ENCODE measurements at regions not wholly inside any gene's neighbourhood (a gene's known extent, or its start where the extent isn't known, plus 50 kb on each side); places are given as distances from the start of the nearest gene placed in this dataset.
"Not testable (repeated sequence)": the region's sequence is repeated elsewhere in the genome, so short reads cannot be mapped to it uniquely, and the experiment has no call there.

DNA sequence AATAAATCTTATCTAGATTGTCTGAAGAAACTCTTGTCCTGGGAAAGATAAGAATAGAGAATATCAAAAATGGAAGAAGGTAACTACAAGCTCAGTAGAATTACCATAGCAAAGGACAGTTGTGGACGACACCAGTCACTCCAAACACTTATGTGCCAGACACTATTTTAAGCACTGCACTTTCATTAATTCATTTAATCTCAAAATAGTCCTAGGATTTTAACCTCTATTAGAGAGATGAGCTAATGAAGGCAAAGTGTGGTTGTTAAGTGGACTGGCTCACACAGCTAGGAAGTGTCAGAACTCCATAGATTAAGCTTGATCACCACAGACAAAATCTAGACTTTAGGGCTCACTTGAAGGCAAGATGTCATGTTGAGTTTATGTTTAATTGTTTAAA, 168.9 kb downstream of the CDC14C start:
- Histone ChIP-seq H3K9ac (ENCODE audit: low read length) (no peak overlapping the region), H3K4me1 (ENCODE audit: insufficient read depth, low read length, severe bottlenecking) (no peaks in the 10 kb centered on the region), H3K27ac (ENCODE audit: low read depth, low read length, poor library complexity, severe bottlenecking) (no peak overlapping the region), H4K20me1 (ENCODE audit: insufficient read depth, low read length) (no peaks in the 10 kb centered on the region), H3K36me3 (ENCODE audit: insufficient read depth, low read length) (no peaks in the 10 kb centered on the region), H3K4me3 (ENCODE audit: low read depth, low read length, poor library complexity, severe bottlenecking) (no peak overlapping the region), H2AFZ (ENCODE audit: low read length) (no peak overlapping the region), H3F3A (ENCODE audit: insufficient read depth, low read length) (no peaks in the 10 kb centered on the region), H3K79me2 (ENCODE audit: insufficient read depth, low read length) (no peaks in the 10 kb centered on the region), H3K4me2 (ENCODE audit: low read length) (no peak overlapping the region), H3K9me2 (ENCODE audit: low read depth, low read length) (no peaks in the 10 kb centered on the region), H3K27me3 (ENCODE audit: insufficient read depth, low read length) (no peaks in the 10 kb centered on the region), H3K9me3 (ENCODE audit: low read length) (no peaks in the 10 kb centered on the region)
- TF ChIP-seq EZH2 (IDR thresholded peaks at IDR 0.05; ENCODE audit: borderline replicate concordance, low read length), result no peak
- TF ChIP-seq, protein P1, sequence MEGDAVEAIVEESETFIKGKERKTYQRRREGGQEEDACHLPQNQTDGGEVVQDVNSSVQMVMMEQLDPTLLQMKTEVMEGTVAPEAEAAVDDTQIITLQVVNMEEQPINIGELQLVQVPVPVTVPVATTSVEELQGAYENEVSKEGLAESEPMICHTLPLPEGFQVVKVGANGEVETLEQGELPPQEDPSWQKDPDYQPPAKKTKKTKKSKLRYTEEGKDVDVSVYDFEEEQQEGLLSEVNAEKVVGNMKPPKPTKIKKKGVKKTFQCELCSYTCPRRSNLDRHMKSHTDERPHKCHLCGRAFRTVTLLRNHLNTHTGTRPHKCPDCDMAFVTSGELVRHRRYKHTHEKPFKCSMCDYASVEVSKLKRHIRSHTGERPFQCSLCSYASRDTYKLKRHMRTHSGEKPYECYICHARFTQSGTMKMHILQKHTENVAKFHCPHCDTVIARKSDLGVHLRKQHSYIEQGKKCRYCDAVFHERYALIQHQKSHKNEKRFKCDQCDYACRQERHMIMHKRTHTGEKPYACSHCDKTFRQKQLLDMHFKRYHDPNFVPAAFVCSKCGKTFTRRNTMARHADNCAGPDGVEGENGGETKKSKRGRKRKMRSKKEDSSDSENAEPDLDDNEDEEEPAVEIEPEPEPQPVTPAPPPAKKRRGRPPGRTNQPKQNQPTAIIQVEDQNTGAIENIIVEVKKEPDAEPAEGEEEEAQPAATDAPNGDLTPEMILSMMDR (IDR thresholded peaks at IDR 0.05; ENCODE audit: low read length), result no peak

DNA sequence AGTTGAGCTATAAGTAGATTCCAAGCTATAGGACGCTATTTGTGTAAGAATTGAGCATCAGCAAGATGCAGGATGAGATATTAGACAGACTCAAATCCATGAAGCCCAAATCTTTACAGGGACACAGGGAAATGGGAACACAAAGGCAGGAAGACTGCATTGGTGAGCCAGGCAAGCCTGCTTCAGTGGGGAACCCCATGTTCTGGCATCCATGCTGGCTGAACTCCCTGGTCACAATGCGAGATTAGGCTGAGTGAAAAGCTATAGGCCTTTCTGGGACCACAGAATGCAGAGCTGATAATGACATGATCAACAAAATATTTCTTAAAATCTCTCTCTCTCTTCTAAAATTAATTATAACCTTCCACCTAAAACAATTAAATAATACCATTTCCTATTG, 170.5 kb downstream of the CDC14C start:
- no peaks in the 10 kb centered on the region for H3K9me3 ChIP-seq (ENCODE audit: low read length)
- no peaks in the 10 kb centered on the region for H3K4me1 ChIP-seq (ENCODE audit: insufficient read depth, low read length, severe bottlenecking)
- H3K4me3 ChIP-seq (ENCODE audit: low read depth, low read length, poor library complexity, severe bottlenecking), result no peak overlapping the region
- no peak overlapping the region for H3K4me2 ChIP-seq (ENCODE audit: low read length)
- no peak overlapping the region for H2AFZ ChIP-seq (ENCODE audit: low read length)
- H3K27me3 ChIP-seq (ENCODE audit: insufficient read depth, low read length), result no peaks in the 10 kb centered on the region
- no peaks in the 10 kb centered on the region for H3K79me2 ChIP-seq (ENCODE audit: insufficient read depth, low read length)
- H3K27ac ChIP-seq (ENCODE audit: low read depth, low read length, poor library complexity, severe bottlenecking), result no peak overlapping the region
- no peak overlapping the region for H3K9ac ChIP-seq (ENCODE audit: low read length)
- H3K9me2 ChIP-seq (ENCODE audit: low read depth, low read length), result no peaks in the 10 kb centered on the region
- TF ChIP-seq, protein P1 (IDR thresholded peaks at IDR 0.05; ENCODE audit: low read length), result no peak
- no peak for TF ChIP-seq EZH2 (IDR thresholded peaks at IDR 0.05; ENCODE audit: borderline replicate concordance, low read length)
- no peaks in the 10 kb centered on the region for H3K36me3 ChIP-seq (ENCODE audit: insufficient read depth, low read length)
- no peaks in the 10 kb centered on the region for H4K20me1 ChIP-seq (ENCODE audit: insufficient read depth, low read length)
- no peaks in the 10 kb centered on the region for H3F3A ChIP-seq (ENCODE audit: insufficient read depth, low read length)

DNA sequence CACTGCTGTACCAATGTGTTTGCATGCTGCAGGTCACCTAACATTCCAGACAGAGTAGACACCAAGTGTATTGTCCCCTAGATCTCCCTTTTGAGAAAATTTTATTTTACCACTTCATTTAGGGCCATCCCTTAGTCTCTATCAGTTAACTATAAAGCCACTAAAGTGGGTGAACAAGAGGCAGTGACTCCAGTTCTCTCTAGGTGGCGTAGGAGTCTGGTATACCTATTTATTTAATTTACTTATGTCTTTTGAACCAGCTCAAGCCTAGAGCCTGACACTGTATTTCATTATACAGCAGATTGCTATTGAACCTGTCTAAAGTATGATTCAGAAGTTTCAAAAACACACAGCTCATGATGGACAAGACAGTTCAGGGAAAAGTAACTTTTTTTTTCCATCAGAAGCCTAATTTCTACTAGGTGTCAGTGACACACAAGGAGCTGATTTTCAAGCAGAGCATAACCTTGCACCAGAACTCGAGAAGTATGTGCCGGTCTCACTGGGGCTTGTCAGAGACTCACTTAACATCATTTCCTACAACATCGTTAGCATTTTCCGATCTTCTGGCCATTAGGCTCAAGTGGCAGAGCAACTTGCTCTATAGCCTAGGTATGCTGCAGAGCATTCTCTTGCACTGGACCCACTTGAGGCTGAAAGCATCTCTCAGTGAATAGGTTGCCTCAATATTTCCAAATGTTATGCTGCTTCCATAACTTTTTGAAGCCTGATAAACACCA, 175.4 kb downstream of the CDC14C start:
- Histone ChIP-seq H3K27ac (ENCODE audit: low read depth, low read length, poor library complexity, severe bottlenecking) (no peak overlapping the region), H3F3A (ENCODE audit: insufficient read depth, low read length) (no peaks in the 10 kb centered on the region), H3K9me2 (ENCODE audit: low read depth, low read length) (no peaks in the 10 kb centered on the region), H3K79me2 (ENCODE audit: insufficient read depth, low read length) (no peaks in the 10 kb centered on the region), H3K36me3 (ENCODE audit: insufficient read depth, low read length) (no peaks in the 10 kb centered on the region), H3K9ac (ENCODE audit: low read length) (no peak overlapping the region), H3K9me3 (ENCODE audit: low read length) (no peaks in the 10 kb centered on the region), H2AFZ (ENCODE audit: low read length) (no peak overlapping the region), H3K27me3 (ENCODE audit: insufficient read depth, low read length) (no peaks in the 10 kb centered on the region), H3K4me2 (ENCODE audit: low read length) (no peak overlapping the region), H3K4me3 (ENCODE audit: low read depth, low read length, poor library complexity, severe bottlenecking) (no peak overlapping the region), H3K4me1 (ENCODE audit: insufficient read depth, low read length, severe bottlenecking) (no peaks in the 10 kb centered on the region), H4K20me1 (ENCODE audit: insufficient read depth, low read length) (no peaks in the 10 kb centered on the region)
- TF ChIP-seq, protein P1 (IDR thresholded peaks at IDR 0.05; ENCODE audit: low read length), result peak; percentile 70
- TF ChIP-seq EZH2 (IDR thresholded peaks at IDR 0.05; ENCODE audit: borderline replicate concordance, low read length), result no peak

DNA sequence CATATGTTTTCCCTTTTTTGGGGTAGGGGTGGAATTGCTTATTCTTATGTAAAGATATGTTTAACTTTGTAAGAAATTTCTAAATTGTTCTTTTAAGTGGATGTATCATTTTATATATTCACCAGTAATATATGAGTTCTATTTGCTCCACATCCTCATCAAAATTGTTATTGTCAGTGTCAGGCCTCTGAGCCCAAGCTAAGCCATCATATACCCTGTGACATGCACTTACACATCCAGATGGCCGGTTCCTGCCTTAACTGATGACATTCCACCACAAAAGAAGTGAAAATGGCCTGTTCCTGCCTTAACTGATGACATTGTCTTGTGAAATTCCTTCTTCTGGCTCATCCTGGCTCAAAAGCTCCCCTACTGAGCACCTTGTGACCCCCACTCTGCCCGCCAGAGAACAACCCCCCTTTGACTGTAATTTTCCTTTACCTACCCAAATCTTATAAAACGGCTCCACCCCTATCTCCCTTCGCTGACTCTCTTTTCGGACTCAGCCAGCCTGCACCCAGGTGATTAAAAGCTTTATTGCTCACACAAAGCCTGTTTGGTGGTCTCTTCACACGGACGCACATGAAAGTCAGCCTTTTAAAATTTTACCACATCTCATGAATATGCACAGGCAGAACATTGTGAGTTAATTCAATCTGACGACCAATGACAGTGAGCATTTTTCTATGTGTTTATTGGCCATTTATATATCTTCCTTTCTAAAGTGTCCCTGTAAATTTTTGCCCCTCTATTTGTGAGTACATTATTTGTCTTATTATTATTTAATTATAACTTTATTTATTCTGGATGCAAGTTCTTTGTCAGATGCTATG, 176.8 kb downstream of the CDC14C start:
- not testable (repeated sequence) for H3K27me3 ChIP-seq (ENCODE audit: insufficient read depth, low read length); H4K20me1 ChIP-seq (ENCODE audit: insufficient read depth, low read length); H3K4me2 ChIP-seq (ENCODE audit: low read length); H3K4me3 ChIP-seq (ENCODE audit: low read depth, low read length, poor library complexity, severe bottlenecking); H3F3A ChIP-seq (ENCODE audit: insufficient read depth, low read length); H3K9ac ChIP-seq (ENCODE audit: low read length); H3K36me3 ChIP-seq (ENCODE audit: insufficient read depth, low read length); H3K9me3 ChIP-seq (ENCODE audit: low read length); H3K9me2 ChIP-seq (ENCODE audit: low read depth, low read length); H3K79me2 ChIP-seq (ENCODE audit: insufficient read depth, low read length); H3K27ac ChIP-seq (ENCODE audit: low read depth, low read length, poor library complexity, severe bottlenecking); H2AFZ ChIP-seq (ENCODE audit: low read length); H3K4me1 ChIP-seq (ENCODE audit: insufficient read depth, low read length, severe bottlenecking)

Measured in OCI-LY1 (cell line).